DMS114 treated with DMSO at 0.1 percent for 48 hours (cell line): ENCODE measurements at regions not wholly inside any gene's neighbourhood (a gene's known extent, or its start where the extent isn't known, plus 50 kb on each side); places are given as distances from the start of the nearest gene placed in this dataset.

Experiments used
- DNase-seq: peaks from one replicate; lab custom pipeline; 2025; ENCODE audit not compliant: unreplicated experiment; lab: John Stamatoyannopoulos, UW

DNA sequence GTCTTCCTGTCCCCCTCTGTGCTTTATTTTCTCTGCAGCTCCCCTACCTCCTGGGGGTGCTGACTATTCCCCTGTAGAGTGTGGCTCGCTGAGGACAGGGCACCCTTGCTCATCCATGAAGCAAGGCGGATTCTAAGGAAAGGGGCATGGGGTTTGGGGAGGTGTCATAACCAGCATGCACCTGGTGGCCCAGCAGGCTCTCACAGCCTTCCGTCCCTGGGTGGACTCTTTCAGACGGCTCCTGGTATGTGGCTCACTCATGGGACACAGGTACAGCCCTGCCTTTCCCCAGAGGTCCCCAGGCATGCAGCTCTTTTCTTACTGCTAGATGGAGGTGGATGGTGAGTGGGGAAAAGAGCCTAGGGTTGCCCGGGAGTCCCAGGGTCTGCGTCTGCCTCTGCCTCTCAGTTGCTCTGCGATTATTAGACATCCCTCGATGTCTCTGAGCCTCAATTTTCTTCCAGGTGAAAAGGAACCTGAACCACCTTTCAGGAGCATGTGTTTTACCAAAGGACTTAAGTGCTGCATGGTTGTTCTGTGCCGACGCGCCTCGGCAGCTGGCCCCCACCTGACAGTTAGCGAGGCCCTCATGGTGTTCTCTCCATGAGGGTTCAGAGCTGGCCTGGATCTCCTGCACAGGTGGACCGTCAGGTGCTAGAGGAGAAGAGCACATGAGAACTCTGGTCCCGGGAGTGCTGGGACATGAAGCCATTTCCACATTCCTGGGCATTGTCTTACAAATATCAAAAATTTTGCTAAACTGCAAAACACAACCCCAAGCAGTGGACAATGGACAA, 172.5 kb upstream of the SHH start:
- no peak for DNase-seq

DNA sequence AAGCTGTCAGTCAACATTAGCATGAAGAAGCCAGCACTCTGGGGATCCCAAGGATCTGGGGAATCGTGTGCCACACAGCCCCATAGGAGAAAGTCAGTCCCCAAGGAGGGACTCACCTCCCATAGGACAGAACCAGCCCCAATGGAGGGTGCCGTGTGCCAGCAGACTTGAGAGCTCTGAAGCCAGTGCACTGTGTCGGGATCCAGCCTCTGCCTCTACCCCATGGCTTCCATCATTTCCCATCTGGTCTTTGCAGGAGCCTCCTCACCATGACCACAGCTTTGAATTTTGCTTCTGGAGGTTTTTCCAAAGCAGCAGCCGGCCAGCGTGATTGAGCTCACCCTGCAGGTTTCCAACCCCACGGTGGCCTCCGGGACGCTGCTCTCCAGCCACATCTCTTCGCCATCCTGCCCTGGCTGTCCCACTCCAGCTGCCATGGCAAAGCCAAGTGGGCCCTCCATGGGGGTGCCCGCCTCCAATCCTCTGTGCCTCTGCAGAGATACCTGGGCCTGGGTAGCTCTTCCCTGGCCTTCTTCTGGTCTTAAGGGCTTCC, 171.8 kb upstream of the SHH start:
- no peak for DNase-seq

DNA sequence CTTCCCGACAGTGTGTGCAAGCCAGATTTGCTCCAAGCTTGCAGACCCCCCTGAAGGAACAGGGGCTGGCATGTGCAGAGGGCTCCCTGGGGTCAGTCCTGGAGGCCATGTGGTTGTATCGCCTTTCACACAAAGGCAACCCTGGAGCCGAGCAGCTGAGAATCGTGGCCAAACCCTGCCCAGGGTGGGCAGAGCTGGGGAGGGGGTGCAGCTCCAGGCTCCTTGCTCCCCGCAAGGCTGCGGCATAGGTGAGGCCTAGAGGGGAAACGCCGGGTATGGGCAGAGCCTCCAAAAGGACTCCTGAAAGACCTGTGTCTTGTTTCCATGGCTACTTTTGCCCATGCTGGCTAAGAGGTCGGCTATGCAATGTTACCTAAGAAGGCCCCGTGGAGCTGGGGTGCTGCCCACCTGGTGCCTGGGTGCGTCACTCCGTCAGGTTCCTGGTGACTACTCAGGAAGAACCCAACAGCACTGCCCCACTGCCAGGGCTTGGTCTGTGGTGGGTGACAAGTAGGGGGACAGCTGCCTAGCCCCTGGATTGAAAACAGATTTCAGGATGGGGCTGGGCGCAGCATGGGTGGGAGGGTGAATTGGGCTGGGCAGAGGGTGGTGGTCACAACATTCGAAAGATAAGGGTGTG, 171.0 kb upstream of the SHH start:
- no peak for DNase-seq

DNA sequence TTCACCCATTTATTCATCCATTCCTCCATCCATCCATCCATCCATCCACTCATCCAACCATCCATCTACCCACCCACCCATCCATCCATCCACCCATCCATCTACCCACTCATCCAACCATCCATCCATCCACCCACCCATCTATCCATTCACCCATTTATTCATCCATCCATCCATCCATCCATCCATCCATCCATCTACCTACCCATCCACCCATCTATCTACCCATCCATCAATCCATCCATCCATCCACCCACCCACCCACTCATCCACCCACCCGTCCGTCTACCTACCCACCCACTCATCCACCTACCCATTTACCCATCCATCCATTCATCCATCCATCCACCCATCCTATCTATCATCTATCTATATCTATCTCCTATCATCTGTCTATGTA, 169.4 kb upstream of the SHH start:
- no peak for DNase-seq

DNA sequence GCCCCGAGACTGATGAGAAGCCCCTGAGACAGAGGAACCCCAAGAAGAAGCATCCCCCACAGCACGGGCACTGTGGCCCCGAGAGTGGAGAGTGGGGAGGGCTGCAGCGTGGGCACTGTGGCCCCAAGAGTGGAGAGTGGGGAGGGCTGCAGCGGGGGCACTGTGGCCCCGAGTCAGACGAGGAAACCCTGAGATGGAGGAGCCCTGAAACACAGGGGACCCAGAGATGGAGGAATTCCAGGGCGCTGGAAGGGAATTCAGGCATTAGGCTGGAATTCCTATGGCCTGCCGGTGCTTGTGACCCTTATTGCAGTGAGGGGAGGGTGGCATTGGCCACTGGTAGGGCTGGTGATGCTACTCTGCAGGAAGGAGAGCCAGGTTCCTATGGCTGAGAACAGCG, 168.6 kb upstream of the SHH start:
- no peak for DNase-seq

DNA sequence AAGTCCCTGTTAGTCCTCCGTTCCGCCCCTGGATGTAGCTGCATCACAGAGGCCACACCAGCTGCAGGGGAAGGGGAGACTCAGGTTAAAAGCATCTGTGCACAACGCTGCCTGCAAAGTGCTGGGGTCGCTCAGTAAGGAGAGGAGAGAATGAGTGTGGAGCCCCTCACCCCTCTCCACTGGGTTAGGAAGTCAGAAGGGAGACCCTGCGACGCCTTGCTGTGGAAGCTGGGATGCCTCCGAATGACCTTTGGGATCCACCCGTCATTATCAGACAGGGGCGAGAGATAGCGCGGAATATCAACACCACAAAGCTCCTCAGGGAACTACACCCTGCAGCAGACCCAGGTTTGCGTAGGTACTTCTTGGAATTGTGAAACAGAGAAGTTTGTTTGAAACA, 167.7 kb upstream of the SHH start:
- no peak for DNase-seq

DNA sequence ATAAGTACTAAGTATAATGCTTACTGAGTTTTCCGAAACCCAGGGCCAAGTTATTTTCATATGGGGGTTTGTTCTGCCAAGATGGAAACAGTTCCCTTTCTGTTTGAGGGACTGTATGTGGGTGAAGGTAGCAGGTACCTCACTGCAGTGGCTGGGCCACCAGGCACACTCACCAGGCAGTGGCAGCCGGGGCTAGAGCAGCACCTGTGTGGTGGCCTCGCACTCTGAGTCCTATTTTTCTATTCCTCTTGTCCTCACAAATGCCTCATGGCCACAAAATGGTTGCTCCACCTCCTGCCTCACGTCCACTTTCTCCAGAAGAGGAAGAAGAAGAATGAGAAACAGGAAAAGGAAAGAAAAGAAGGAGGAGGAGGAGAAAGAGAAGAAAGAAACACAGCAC, 167.3 kb upstream of the SHH start:
- no peak for DNase-seq

DNA sequence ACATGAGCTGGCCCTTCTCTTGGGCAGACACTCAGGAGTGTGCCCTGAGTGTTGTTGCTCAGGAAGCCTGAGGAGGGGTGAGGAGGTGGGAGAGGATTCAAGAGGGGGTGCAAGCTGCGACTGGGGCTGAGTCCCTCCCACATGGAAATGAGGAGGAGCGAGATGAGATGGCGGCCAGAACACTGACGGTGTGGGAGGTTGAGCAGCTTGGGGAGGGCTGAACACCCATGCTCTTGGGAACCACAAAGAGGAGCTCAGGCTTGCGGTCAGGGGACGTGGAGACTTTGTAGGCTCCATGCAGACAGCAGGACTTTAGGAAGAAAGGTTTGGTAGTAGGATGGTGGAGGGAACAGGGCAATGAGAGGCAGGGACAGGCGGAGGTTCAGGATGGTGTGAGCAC, 163.2 kb upstream of the SHH start:
- DNase-seq, result no peak

DNA sequence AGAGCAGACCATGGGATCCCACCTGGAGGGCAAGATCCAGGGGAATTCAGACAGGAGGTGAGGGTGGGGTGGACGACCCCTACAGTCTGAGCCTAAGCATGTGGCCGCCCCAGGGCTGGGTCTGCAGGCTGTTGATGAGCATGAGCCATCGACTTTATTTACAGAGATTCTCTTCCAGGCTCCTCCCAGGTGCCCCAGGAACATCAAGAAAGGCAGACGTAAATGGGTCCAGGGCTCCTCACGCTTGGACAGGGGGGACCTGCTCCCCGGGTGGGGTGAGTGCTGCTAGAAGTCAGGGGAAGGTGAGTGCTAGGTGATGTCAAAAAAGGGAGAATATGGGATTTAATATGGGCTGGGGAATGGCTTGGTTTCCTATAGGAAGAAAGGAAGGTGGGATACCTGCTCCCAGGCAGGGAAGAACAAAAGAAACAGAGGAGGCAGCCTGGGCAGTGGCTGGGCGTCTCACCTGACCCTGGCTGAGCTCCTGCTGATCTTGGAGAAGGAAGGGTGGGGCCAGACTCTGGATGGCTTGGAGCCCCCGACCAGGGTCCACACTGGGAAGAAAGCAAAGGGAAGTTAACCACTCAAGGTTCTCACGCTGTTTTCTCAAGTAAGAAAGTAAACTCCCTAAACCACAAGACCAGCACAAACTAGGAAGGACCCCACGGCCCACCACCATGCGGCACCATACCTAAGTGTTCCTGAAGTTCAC, 162.1 kb upstream of the SHH start:
- no peak for DNase-seq

DNA sequence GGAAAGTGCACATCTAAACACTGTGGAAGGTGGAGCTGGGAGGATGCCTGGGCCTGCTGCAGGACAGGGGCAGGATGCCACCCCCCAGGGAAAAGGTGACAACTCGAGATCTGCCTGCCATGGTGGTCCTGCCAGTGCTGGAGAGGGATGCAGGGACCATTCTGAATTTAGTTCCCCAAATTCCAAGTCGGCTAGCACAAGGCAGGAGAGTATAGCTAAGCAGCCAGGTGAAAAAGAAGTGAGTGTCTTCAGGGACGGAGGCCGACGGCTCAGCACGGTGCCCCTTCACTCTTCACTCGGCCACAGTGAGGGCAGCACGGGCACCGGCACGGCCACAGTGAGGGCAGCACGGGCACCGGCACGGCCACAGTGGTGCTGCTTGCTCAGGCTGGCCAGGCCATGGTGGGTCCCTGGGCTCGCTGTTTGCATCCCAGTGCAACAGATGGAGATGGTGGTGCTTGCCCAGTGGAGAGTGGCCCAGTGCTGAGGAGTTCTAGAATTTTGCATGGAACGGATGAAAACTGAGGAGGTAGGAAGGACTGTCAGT, 161.3 kb upstream of the SHH start:
- DNase-seq, result no peak

DNA sequence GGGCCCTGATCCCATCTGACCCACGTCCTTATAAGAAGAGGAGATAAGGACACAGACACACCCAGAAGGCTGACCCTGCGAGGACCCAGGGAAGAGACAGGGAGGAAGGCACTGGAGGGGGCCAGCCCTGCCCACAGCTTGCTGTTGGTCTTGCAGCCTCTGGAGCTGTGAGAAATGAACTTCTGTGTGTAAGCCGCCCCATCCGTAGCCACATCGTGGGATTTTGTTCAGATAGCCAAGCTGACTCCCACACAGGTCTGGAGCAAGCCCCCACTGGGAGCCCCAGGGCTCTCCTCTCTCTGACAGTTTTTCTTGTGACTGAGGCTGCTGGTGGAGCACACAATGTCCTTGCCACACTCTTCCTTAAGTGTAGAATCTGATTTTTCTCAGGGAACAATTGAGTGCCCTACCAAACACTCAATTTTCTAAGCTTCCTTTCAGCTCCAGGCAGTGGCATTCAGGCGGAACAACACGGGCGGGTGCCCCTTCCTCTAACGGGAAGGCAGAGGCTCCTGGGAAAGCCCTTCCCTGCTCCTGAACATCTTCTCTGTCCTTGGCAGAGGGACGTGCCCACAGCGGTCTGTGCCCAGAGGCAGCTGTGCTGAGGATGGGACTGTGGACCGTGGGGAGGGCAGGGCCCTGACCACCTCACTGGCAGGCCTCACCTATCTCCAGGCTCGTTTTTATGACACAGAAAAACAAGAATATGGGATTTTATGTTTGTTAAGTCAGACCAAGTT, 160.6 kb upstream of the SHH start:
- DNase-seq, result no peak

DNA sequence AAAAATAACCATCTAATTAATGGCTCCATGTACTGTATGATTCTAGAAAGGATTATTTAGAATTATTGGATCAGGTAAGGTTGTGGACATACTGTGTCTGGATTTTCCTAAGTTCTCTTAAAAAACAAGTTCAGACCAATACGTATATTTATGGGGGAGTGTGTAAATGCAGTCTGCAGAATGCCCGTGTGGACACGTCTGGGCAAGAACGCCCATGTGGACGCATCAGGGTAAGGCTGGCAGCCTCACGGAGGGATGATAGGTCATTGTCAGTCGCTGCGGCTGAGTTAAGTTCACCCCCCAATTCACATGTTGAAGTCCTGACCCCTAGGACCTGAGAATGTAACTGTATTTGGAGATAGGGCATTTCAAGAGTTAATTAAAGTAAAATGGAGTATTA, 160.0 kb upstream of the SHH start:
- no peak for DNase-seq

DNA sequence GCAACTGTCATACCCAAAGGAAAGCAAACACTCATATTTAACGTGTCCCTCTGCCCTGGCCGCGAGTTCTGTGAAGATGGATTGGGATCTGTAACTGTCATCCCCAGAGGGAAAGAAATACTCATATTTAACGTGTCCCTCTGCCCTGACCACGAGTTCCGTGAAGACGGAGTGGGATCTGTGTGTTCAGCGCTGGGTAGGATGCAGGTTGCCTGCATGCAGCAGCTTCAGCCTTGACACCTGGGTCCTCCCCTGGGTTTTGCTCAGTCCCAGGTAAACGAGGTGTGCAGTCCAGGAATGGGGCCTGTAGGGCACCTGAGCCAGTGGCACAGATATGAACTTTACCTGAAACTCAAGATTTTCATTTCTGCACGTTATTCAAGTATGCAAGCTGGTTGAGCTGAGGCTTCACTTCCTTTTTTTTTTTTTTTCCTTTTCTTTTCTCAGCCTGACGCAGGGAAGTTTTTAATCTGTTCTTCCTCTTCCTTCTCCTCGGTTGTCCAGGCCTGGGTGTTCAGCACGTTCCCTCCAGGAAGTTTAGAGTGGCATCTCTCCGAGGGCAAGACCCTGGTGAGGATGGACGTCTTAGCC, 159.0 kb upstream of the SHH start:
- DNase-seq, result no peak

DNA sequence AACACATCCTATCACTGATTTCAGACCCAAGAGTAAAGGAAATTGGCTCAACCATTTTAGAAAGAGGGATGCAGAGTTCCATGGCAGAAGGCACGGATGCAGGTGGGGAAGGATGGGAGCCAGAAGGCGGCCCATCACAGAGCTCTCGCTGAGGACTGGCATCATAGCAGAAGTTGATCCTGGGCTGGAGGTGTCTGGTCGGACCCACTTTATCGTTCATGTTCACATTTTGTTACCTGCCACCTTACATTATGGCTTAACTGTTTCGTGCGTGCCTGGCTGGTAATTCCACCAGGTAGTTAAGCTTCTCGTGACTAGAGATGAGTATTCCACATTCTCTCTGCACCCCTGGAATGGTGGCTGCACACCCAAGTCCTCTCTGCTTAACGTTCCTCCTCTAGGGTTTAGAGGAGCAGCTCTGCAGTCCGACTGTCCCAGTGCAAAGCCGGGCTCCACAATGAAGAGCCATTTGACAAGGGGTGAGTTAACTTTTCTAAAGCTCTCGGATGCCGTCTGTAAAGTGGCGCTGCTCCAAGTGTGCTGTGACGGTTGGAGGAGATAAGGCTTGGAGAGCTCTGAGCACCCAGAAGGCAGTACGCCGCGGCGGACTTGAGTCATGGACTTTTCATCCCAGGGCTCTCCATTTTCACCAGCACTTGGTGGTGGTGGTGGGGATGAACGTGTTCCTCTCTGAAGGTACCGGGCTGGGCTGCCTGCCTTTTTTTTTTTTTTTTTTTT, 157.1 kb upstream of the SHH start:
- no peak for DNase-seq

DNA sequence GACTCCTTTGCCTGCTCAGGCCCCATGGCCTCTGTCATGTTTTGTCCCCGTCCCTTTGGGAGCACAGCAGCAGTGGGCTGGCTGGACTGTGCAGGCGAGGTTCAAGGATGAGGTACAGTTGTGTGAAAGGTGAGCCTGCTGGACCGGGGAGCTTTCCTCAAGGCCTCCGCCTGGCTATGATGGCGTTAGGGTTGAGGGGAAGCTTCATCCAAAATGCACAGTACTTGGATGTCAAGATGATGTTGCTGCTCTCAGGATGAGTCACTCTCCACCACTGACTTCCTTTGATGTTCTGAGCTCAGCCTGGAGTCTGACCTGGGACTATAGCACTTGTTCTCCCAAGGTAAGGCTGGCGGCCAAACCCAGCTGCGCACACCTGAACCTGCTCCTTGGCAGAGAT, 152.7 kb upstream of the SHH start:
- DNase-seq, result no peak

DNA sequence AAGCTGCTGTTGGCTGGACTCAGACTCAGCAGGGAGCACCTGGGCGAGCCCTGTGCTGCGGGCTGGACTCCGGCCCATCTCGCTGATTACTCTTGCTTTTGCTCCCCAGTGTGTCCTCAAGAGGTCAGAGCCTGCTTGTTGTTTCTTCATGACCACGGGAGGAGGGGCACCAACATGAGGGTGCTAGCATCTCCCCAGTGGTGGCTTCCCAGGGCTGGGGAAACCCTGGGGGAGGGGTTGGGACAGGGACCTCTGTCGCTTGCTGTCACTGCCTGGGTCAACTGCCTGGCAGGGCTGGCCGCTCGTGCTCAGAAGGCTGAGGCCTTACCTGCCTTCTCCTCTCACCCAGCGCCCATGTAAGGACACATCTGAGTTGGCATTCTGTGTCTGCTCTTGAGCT, 152.3 kb upstream of the SHH start:
- no peak for DNase-seq

DNA sequence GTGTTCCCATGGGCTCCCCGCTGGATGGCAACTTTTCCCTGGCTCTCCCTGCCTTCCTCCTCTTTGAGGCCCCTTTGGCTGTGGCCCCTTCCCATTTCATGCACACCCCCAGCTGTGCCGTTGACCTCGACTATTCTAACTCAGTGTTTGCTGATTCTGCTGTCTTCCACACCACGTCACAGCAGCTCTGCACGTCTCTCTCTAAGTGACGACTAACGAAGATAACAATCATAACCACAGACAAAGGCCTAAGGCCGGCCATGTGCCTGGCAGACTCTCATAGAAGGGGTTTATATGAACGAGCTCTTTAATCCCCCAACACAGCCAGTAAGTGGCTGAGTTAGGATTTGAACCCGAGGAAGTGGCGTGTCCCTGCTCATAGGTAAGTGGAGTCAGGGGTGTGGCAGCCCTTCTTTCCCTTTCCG, 151.5 kb upstream of the SHH start:
- DNase-seq, result no peak

DNA sequence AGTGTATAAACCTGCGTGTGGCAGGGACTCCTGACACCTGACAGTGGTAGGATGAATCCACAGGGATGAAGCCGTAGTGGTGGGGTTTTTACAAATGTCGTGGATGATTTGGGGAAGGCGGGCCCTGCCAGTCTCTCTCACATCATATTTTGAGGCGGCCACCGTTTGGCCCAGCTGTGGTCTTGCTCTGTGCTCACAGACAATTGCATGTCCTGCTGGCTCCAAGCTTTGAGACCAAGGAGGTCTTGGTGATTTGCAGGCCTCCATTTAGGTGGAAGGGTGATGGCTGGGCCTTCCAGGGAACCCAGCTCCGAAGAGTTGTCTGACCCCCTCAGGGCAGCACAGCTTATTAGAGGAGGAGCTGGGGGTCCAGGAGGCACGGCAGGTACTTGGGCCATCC, 151.1 kb upstream of the SHH start:
- DNase-seq, result no peak

DNA sequence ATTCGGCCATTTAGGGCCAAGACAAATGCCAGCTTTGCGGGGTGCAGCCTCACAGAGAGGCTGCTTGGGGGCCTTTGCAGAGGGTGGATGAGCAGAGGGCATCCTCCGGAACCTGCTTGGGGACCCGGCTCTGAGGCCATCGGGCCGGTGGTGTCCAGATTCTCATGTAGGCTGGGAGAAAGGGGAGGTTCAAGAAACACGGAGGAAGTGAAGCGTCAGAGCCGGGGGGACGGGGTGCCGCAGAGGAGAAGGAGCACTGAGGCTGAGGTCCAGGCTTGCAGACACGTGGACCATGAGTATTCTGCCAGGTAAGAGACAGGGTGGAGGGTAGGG, 150.7 kb upstream of the SHH start:
- DNase-seq, result no peak
